OCI-LY1 (cell line): ENCODE measurements at regions not wholly inside any gene's neighbourhood (a gene's known extent, or its start where the extent isn't known, plus 50 kb on each side); places are given as distances from the start of the nearest gene placed in this dataset.
"Not testable (repeated sequence)": the region's sequence is repeated elsewhere in the genome, so short reads cannot be mapped to it uniquely, and the experiment has no call there.

Source experiments
- H2AFZ ChIP-seq: fragments of 200-600 bp; sonication (generic), shearing (Covaris generic); 2 replicates; pipeline ENCODE4 v1.6.0; 2014; ENCODE audit warnings: antibody characterized with exemption, mild to moderate bottlenecking, low read length
- H3F3A ChIP-seq: fragments of 200-600 bp; sonication (generic), shearing (Covaris generic); 2 replicates; pipeline ENCODE4 v1.6.0; 2014; ENCODE audit warnings: mild to moderate bottlenecking, antibody characterized with exemption, low read length, moderate library complexity; ENCODE audit not compliant: insufficient read depth
- H3K27ac ChIP-seq: fragments of 200-600 bp; sonication (generic); 2 replicates; pipeline ENCODE4 v1.5.1; 2014; ENCODE audit warnings: low read length, mixed run types, mild to moderate bottlenecking, low read depth; ENCODE audit not compliant: poor library complexity, severe bottlenecking
- H3K27me3 ChIP-seq: fragments of 200-600 bp; sonication (generic); 2 replicates; pipeline ENCODE4 v1.6.0; 2014; ENCODE audit warnings: antibody characterized with exemption, mild to moderate bottlenecking, low read length, moderate library complexity; ENCODE audit not compliant: insufficient read depth
- H3K36me3 ChIP-seq: fragments of 200-600 bp; sonication (generic); 2 replicates; pipeline ENCODE4 v1.6.1; 2014; ENCODE audit warnings: mild to moderate bottlenecking, antibody characterized with exemption, low read length, moderate library complexity, mixed read lengths; ENCODE audit not compliant: insufficient read depth
- H3K4me1 ChIP-seq: fragments of 200-600 bp; sonication (generic); 2 replicates; pipeline ENCODE4 v1.5.1; 2014; ENCODE audit warnings: mild to moderate bottlenecking, low read length, moderate library complexity; ENCODE audit not compliant: insufficient read depth, severe bottlenecking
- H3K4me2 ChIP-seq: fragments of 200-600 bp; sonication (generic), shearing (Covaris generic); 2 replicates; pipeline ENCODE4 v1.6.1; 2014; ENCODE audit warnings: low read length
- H3K4me3 ChIP-seq: fragments of 200-600 bp; sonication (generic); 2 replicates; pipeline ENCODE4 v1.5.1; 2014; ENCODE audit warnings: low read length, low read depth, mild to moderate bottlenecking, mixed read lengths; ENCODE audit not compliant: poor library complexity, severe bottlenecking
- H3K79me2 ChIP-seq: fragments of 200-600 bp; shearing (Covaris generic); 2 replicates; pipeline ENCODE4 v1.6.1; 2016; ENCODE audit warnings: mixed run types, low read length, mixed read lengths; ENCODE audit not compliant: insufficient read depth
- H3K9ac ChIP-seq: fragments of 200-600 bp; sonication (generic), shearing (Covaris generic); 2 replicates; pipeline ENCODE4 v1.6.1; 2014; ENCODE audit warnings: mild to moderate bottlenecking, low read length, mixed read lengths
- H3K9me2 ChIP-seq: fragments of 200-600 bp; sonication (generic), shearing (Covaris generic); 2 replicates; pipeline ENCODE4 v1.6.1; 2014; ENCODE audit warnings: low read depth, mild to moderate bottlenecking, low read length, mixed read lengths
- H3K9me3 ChIP-seq: fragments of 200-600 bp; shearing (Covaris generic); 2 replicates; pipeline ENCODE4 v1.6.1; 2014; ENCODE audit warnings: low read length, mixed read lengths
- H4K20me1 ChIP-seq: fragments of 200-600 bp; sonication (generic), shearing (Covaris generic); 2 replicates; pipeline ENCODE4 v1.6.0; 2016; ENCODE audit warnings: mild to moderate bottlenecking, low read length; ENCODE audit not compliant: insufficient read depth

- H3K4me2 ChIP-seq, H3K4me3 ChIP-seq, H4K20me1 ChIP-seq, H3K27me3 ChIP-seq, H3K36me3 ChIP-seq, H3K9me2 ChIP-seq, H3K9ac ChIP-seq, H3K27ac ChIP-seq, H3K4me1 ChIP-seq, H3F3A ChIP-seq, H3K9me3 ChIP-seq, H2AFZ ChIP-seq, H3K79me2 ChIP-seq: not testable (repeated sequence)
These were observed 1550.7 kb downstream of the CDY2B start for GRCh38 chrY:16329135-16329820.
